OCI-LY7 (cell line): ENCODE measurements at regions not wholly inside any gene's neighbourhood (a gene's known extent, or its start where the extent isn't known, plus 50 kb on each side); places are given as distances from the start of the nearest gene placed in this dataset.

ENCODE experiments used
- CTCF ChIP-seq: fragments of 200-600 bp; sonication (generic); conservative IDR thresholded peaks from 2 replicates; pipeline ENCODE4 v1.5.1; 2014; ENCODE audit warnings: mild to moderate bottlenecking, antibody characterized with exemption, low read length, moderate library complexity, mixed read lengths
- EZH2phosphoT487 ChIP-seq: fragments of 200-600 bp; sonication (generic); IDR thresholded peaks from 2 replicates; pipeline ENCODE4 v1.6.1; 2018; ENCODE audit warnings: low read depth, borderline replicate concordance, mild to moderate bottlenecking, mixed run types, antibody characterized with exemption, low read length, moderate library complexity, mixed read lengths

DNA sequence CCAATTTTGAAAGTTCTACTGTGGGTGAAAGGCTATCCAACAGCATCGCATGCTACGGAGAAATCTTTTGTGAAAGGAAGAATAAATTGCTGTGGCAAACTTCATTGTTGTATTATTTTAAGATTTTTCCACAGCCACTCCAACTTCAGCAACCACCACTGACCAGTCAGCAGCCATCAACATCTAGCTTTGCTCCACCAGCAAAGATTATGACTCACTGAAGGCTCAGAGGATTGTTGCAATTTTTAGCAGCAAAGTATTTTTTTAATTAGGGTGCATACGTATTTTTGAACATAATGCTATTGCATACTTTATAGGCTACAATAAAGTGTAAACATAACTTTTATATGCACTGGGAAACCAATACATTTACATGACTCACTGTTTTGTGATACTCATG lies 493.5 kb downstream of the TFAP2A start:
- no peak for TF ChIP-seq CTCF
- TF ChIP-seq EZH2phosphoT487: no peak
